ENCODE measurements at regions not wholly inside any gene's neighbourhood (a gene's known extent, or its start where the extent isn't known, plus 50 kb on each side); places are given as distances from the start of the nearest gene placed in this dataset.
"Not testable (repeated sequence)": the region's sequence is repeated elsewhere in the genome, so short reads cannot be mapped to it uniquely, and the experiment has no call there.

GRCh38 chr1:208997053-208997452, 586.5 kb upstream of the CAMK1G start:
- TF ChIP-seq, protein P1, sequence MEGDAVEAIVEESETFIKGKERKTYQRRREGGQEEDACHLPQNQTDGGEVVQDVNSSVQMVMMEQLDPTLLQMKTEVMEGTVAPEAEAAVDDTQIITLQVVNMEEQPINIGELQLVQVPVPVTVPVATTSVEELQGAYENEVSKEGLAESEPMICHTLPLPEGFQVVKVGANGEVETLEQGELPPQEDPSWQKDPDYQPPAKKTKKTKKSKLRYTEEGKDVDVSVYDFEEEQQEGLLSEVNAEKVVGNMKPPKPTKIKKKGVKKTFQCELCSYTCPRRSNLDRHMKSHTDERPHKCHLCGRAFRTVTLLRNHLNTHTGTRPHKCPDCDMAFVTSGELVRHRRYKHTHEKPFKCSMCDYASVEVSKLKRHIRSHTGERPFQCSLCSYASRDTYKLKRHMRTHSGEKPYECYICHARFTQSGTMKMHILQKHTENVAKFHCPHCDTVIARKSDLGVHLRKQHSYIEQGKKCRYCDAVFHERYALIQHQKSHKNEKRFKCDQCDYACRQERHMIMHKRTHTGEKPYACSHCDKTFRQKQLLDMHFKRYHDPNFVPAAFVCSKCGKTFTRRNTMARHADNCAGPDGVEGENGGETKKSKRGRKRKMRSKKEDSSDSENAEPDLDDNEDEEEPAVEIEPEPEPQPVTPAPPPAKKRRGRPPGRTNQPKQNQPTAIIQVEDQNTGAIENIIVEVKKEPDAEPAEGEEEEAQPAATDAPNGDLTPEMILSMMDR (conservative IDR thresholded peaks at IDR 0.05; ENCODE audit: low read length), result not testable (repeated sequence)
- TF ChIP-seq EZH2phosphoT487 (IDR thresholded peaks at IDR 0.05; ENCODE audit: borderline replicate concordance, low read depth, low read length), result not testable (repeated sequence)
